Common myeloid progenitor, CD34-positive (primary cell): ENCODE measurements at regions not wholly inside any gene's neighbourhood (a gene's known extent, or its start where the extent isn't known, plus 50 kb on each side); places are given as distances from the start of the nearest gene placed in this dataset.

ENCODE experiments used
- CTCF ChIA-PET: fragments of 350-600 bp; sonication (Branson Sonifier 250); formaldehyde crosslinking; loops from one replicate; lab custom pipeline; 2021; ENCODE audit warnings: antibody characterized with exemption; lab: Charles Lee
- POLR2A ChIA-PET: fragments of 350-600 bp; sonication (Branson Sonifier 250); formaldehyde crosslinking; loops from one replicate; lab custom pipeline; 2021; ENCODE audit warnings: antibody characterized with exemption; lab: Charles Lee
- DNase-seq, 3 donors: peaks; one replicate each; pipeline versions ENCODE4 v3.0.0 to v3.0.0-alpha.2; 2013
- H3K27ac ChIP-seq, 2 experiments: 1 replicate in 1 of 2; 2 replicates in 1 of 2; pipeline ENCODE4 v1.7.0; 2013; ENCODE audit warnings: inconsistent platforms in 2 of 2, low read length in 2 of 2, mild to moderate bottlenecking in 2 of 2, low read depth in 1 of 2, moderate library complexity in 1 of 2; ENCODE audit not compliant: severe bottlenecking in 2 of 2, insufficient read depth in 1 of 2, poor library complexity in 1 of 2
- H3K27me3 ChIP-seq, 5 experiments: replicated peaks in 2 of 5; 1 replicate in 3 of 5; 2 replicates in 2 of 5; pipeline versions ENCODE4 v1.6.1 to v1.7.0; 2013; ENCODE audit warnings: low read length in 4 of 5, mild to moderate bottlenecking in 2 of 5, moderate library complexity in 2 of 5, inconsistent platforms in 1 of 5; ENCODE audit not compliant: insufficient read depth in 5 of 5, control insufficient read depth in 4 of 5
- H3K36me3 ChIP-seq, 4 experiments: 1 replicate in 2 of 4; 2 replicates in 2 of 4; pipeline versions ENCODE4 v1.6.1 to v1.7.0; 2013; ENCODE audit warnings: low read length in 3 of 4, control low read depth in 1 of 4, mild to moderate bottlenecking in 1 of 4; ENCODE audit not compliant: control insufficient read depth in 4 of 4, insufficient read depth in 4 of 4
- H3K4me1 ChIP-seq, 4 experiments: 1 replicate in 3 of 4; 2 replicates in 1 of 4; pipeline versions ENCODE4 v1.6.1 to v1.7.1; 2013; ENCODE audit warnings: low read length in 3 of 4, mild to moderate bottlenecking in 3 of 4, control low read depth in 1 of 4, inconsistent platforms in 1 of 4, moderate library complexity in 1 of 4; ENCODE audit not compliant: control insufficient read depth in 4 of 4, insufficient read depth in 4 of 4; ENCODE audit errors: control extremely low read depth in 1 of 4
- H3K4me3 ChIP-seq, 7 experiments: 1 replicate in 4 of 7; 2 replicates in 3 of 7; pipeline versions ENCODE4 v1.5.1 to v1.7.0; 2013; ENCODE audit warnings: mild to moderate bottlenecking in 7 of 7, low read length in 6 of 7, moderate library complexity in 6 of 7, inconsistent platforms in 2 of 7, low read depth in 2 of 7, control low read depth in 1 of 7; ENCODE audit not compliant: insufficient read depth in 4 of 7, control insufficient read depth in 1 of 7; ENCODE audit errors: extremely low read depth in 1 of 7
- H3K9me3 ChIP-seq, 5 experiments: 1 replicate in 4 of 5; 2 replicates in 1 of 5; pipeline versions ENCODE4 v1.6.1 to v1.7.1; 2013; ENCODE audit warnings: low read length in 4 of 5, mild to moderate bottlenecking in 2 of 5, inconsistent platforms in 1 of 5, low read depth in 1 of 5, moderate library complexity in 1 of 5; ENCODE audit not compliant: control insufficient read depth in 4 of 5, insufficient read depth in 2 of 5; ENCODE audit errors: control extremely low read depth in 1 of 5
- WGBS: methylation state at CpG from one replicate; pipeline ENCODE4 v1.1.5; 2013; ENCODE audit not compliant: insufficient coverage; 5-methylcytosine and 5-hydroxymethylcytosine counted together

- Histone ChIP-seq H3K27me3 (peaks cover 0 to 4% (median 0%) of the 10 kb centered on the region in 5 experiments), H3K4me1 (no peaks in the 10 kb centered on the region), H3K27ac (no peak overlapping the region), H3K9me3 (no peaks in the 10 kb centered on the region), H3K36me3 (no peaks in the 10 kb centered on the region), H3K4me3 (no peak overlapping the region)
- WGBS = 95% methylated on average over 9 of the region's 11 CpGs
- ChIA-PET POLR2A (interaction anchor here (0.6 kb wide), 1 partner anchor 39 kb away, joined by 3 read pairs; no protein-coding TSS in a partner anchor), CTCF (interaction anchor here (0.8 to 1.2 kb wide), 4 partner anchors 11 to 181 kb away, joined by 3 read pairs; no protein-coding TSS in a partner anchor)
- DNase-seq = no peak
These were observed 84.4 kb downstream of the SDC1 start for GRCh38 chr2:20140321-20141055.

GRCh38 chr2:20139407-20140172 is 85.3 kb downstream of the SDC1 start:
- ChIA-PET CTCF (interaction anchor here (0.9 to 1.7 kb wide), 3 partner anchors 18 to 180 kb away, joined by 3 read pairs; partner anchors contain the start of gene SDC1), POLR2A (no interaction called here)

DNA sequence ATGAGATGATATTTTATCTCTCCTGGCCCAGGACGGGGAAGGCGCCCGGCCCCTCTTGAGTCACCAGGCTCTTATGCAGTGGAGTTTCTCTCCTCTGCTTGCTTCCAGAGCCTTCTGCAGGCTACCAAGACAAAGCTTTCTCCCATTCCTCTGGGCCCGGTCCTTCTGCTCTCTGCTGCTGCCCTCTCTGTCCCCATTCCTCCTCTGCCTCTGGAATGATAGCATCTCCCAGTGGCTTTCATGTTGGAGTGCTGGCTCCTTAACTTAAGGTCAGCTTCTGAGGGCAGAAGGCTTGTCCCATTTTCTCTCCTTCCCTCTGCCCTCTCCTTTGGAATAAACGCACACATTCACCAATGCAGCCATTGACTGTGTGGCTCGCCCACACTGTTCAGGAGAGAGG is 86.2 kb downstream of the SDC1 start:
- Histone ChIP-seq H3K27me3 (peaks cover 0 to 9% (median 0%) of the 10 kb centered on the region in 5 experiments), H3K27ac (no peak overlapping the region), H3K36me3 (no peaks in the 10 kb centered on the region), H3K4me1 (no peaks in the 10 kb centered on the region), H3K4me3 (no peak overlapping the region), H3K9me3 (no peaks in the 10 kb centered on the region)
- no peak for DNase-seq
- 75% methylated on average over 6 of the region's 6 CpGs for WGBS
- ChIA-PET CTCF (interaction anchor here (1.0 to 2.5 kb wide), 4 partner anchors 12 to 106 kb away, joined by 3 to 6 read pairs (median 4); partner anchors contain the start of gene SDC1), POLR2A (no interaction called here)

More at GRCh38 chr2:20139407-20140172, 85.3 kb downstream of the SDC1 start:
- no peaks in the 10 kb centered on the region for H3K36me3 ChIP-seq
- DNase-seq = no peak
- H3K4me3 ChIP-seq = no peak overlapping the region
- WGBS = 89% methylated on average over 7 of the region's 9 CpGs
- no peak overlapping the region for H3K27ac ChIP-seq
- no peaks in the 10 kb centered on the region for H3K4me1 ChIP-seq
- H3K27me3 ChIP-seq = peaks cover 0 to 5% (median under 1%) of the 10 kb centered on the region in 5 experiments
- H3K9me3 ChIP-seq = no peaks in the 10 kb centered on the region

GRCh38 chr2:20137884-20138283 is 86.5 kb upstream of the LAPTM4A start:
- H3K4me1 ChIP-seq = no peaks in the 10 kb centered on the region
- H3K27me3 ChIP-seq = peaks cover 0 to 14% (median 0%) of the 10 kb centered on the region in 5 experiments
- WGBS = 100% methylated on average over 6 of the region's 8 CpGs
- POLR2A ChIA-PET = no interaction called here
- H3K9me3 ChIP-seq = no peaks in the 10 kb centered on the region
- H3K4me3 ChIP-seq = no peak overlapping the region
- no peak for DNase-seq
- CTCF ChIA-PET = interaction anchor here (1.0 to 2.5 kb wide), 5 partner anchors 12 to 107 kb away, joined by 3 to 6 read pairs (median 4); no protein-coding TSS in a partner anchor
- H3K27ac ChIP-seq = no peak overlapping the region
- no peaks in the 10 kb centered on the region for H3K36me3 ChIP-seq

- H3K36me3 ChIP-seq = no peaks in the 10 kb centered on the region
- no peaks in the 10 kb centered on the region for H3K4me1 ChIP-seq
- H3K27ac ChIP-seq = no peak overlapping the region
- CTCF ChIA-PET = interaction anchor here (1.3 to 3.5 kb wide), 7 partner anchors 9 to 89 kb away, joined by 3 to 16 read pairs (median 6); no protein-coding TSS in a partner anchor
- peaks cover 0 to 16% (median 0%) of the 10 kb centered on the region in 5 experiments for H3K27me3 ChIP-seq
- H3K9me3 ChIP-seq = no peaks in the 10 kb centered on the region
- H3K4me3 ChIP-seq = no peak overlapping the region
- POLR2A ChIA-PET = no interaction called here
- no peak for DNase-seq
- 94% methylated on average over 7 of the region's 10 CpGs for WGBS
These were observed 85.7 kb upstream of the LAPTM4A start for GRCh38 chr2:20137131-20137571.

- Histone ChIP-seq H3K4me3 (no peak overlapping the region), H3K36me3 (no peaks in the 10 kb centered on the region), H3K9me3 (no peaks in the 10 kb centered on the region), H3K27me3 (peaks cover 0 to 16% (median 0%) of the 10 kb centered on the region in 5 experiments), H3K4me1 (no peaks in the 10 kb centered on the region), H3K27ac (no peak overlapping the region)
- CTCF ChIA-PET = interaction anchor here (0.6 to 3.5 kb wide), 8 partner anchors 9 to 90 kb away, joined by 3 to 16 read pairs (median 4); no protein-coding TSS in a partner anchor
- DNase-seq = no peak
- 90% methylated on average over 9 of the region's 12 CpGs for WGBS
- POLR2A ChIA-PET = no interaction called here
These were observed 84.7 kb upstream of the LAPTM4A start for GRCh38 chr2:20136149-20136548.
